ENCODE measurements at regions not wholly inside any gene's neighbourhood (a gene's known extent, or its start where the extent isn't known, plus 50 kb on each side); places are given as distances from the start of the nearest gene placed in this dataset.

GRCh38 chr2:17322461-17322860, 195.8 kb downstream of the RAD51AP2 start:
- Histone ChIP-seq H3K4me3 (ENCODE audit: control extremely low read depth in 1 of 5, extremely low read depth in 1 of 5, insufficient read depth in 1 of 5, low read depth in 2 of 5, low read length in 4 of 5) (no peak overlapping the region), H3K27ac (ENCODE audit: low read length in 2 of 2) (no peak overlapping the region), H3K79me2 (ENCODE audit: control insufficient read depth, insufficient read depth, low read length) (no peaks in the 10 kb centered on the region), H2AFZ (ENCODE audit: insufficient read depth, low read depth, low read length, poor library complexity, severe bottlenecking) (no peak overlapping the region), H3K9me3 (ENCODE audit: control extremely low read depth in 1 of 3, control insufficient read depth in 2 of 3, insufficient read depth in 1 of 3, low read length in 2 of 3) (no peaks in the 10 kb centered on the region), H3K4me1 (ENCODE audit: control insufficient read depth in 2 of 2, insufficient read depth in 2 of 2, low read length in 2 of 2) (no peaks in the 10 kb centered on the region), H3K27me3 (replicated peaks in 1 of 4; ENCODE audit: control extremely low read depth in 1 of 4, control insufficient read depth in 3 of 4, insufficient read depth in 4 of 4, low read length in 3 of 4) (no peaks in the 10 kb centered on the region), H3K4me2 (replicated peaks; ENCODE audit: low read depth, low read length, poor library complexity, severe bottlenecking) (no peak overlapping the region), H3K36me3 (replicated peaks in 1 of 2; ENCODE audit: control extremely low read depth in 1 of 2, control insufficient read depth in 1 of 2, extremely low read depth in 1 of 2, insufficient read depth in 2 of 2, low read length in 1 of 2) (no peaks in the 10 kb centered on the region), H3K9ac (ENCODE audit: low read length) (no peak overlapping the region), H4K20me1 (ENCODE audit: control insufficient read depth, insufficient read depth, low read length, poor library complexity, severe bottlenecking) (no peaks in the 10 kb centered on the region)
- ATAC-seq (ENCODE audit: low read depth) = no peak
- no peak for DNase-seq
- POLR2A ChIA-PET = no interaction called here
- WGBS (ENCODE audit: insufficient coverage) = 88% methylated on average over 2 of the region's 2 CpGs
- H3K9me3 Mint-ChIP-seq (ENCODE audit: insufficient read depth) = no peaks in the 10 kb centered on the region
- CTCF ChIA-PET = no interaction called here
- H3K4me1 Mint-ChIP-seq = no peaks in the 10 kb centered on the region
- TF ChIP-seq CTCF (IDR thresholded peaks at IDR 0.05) (no peak), EZH2 (IDR thresholded peaks at IDR 0.05; ENCODE audit: borderline replicate concordance, insufficient read depth, low read depth, low read length, poor library complexity, severe bottlenecking) (no peak)
- intact Hi-C loops (cut with micrococcal nuclease) = no loop called here
- H3K4me3 Mint-ChIP-seq = no peak overlapping the region
- H3K27ac Mint-ChIP-seq = no peak overlapping the region
- peaks cover 10% of the 10 kb centered on the region for H3K27me3 Mint-ChIP-seq

GRCh38 chr2:17319090-17319489, 199.2 kb downstream of the RAD51AP2 start:
- no peaks in the 10 kb centered on the region for H3K4me1 Mint-ChIP-seq
- Histone ChIP-seq H3K27me3 (replicated peaks in 1 of 4; ENCODE audit: control extremely low read depth in 1 of 4, control insufficient read depth in 3 of 4, insufficient read depth in 4 of 4, low read length in 3 of 4) (no peaks in the 10 kb centered on the region), H3K27ac (ENCODE audit: low read length in 2 of 2) (no peak overlapping the region), H3K4me1 (ENCODE audit: control insufficient read depth in 2 of 2, insufficient read depth in 2 of 2, low read length in 2 of 2) (no peaks in the 10 kb centered on the region), H3K9ac (ENCODE audit: low read length) (no peak overlapping the region), H3K79me2 (ENCODE audit: control insufficient read depth, insufficient read depth, low read length) (no peaks in the 10 kb centered on the region), H3K9me3 (ENCODE audit: control extremely low read depth in 1 of 3, control insufficient read depth in 2 of 3, insufficient read depth in 1 of 3, low read length in 2 of 3) (no peaks in the 10 kb centered on the region), H4K20me1 (ENCODE audit: control insufficient read depth, insufficient read depth, low read length, poor library complexity, severe bottlenecking) (no peaks in the 10 kb centered on the region), H2AFZ (ENCODE audit: insufficient read depth, low read depth, low read length, poor library complexity, severe bottlenecking) (no peak overlapping the region), H3K36me3 (replicated peaks in 1 of 2; ENCODE audit: control extremely low read depth in 1 of 2, control insufficient read depth in 1 of 2, extremely low read depth in 1 of 2, insufficient read depth in 2 of 2, low read length in 1 of 2) (no peaks in the 10 kb centered on the region), H3K4me3 (ENCODE audit: control extremely low read depth in 1 of 5, extremely low read depth in 1 of 5, insufficient read depth in 1 of 5, low read depth in 2 of 5, low read length in 4 of 5) (no peak overlapping the region), H3K4me2 (replicated peaks; ENCODE audit: low read depth, low read length, poor library complexity, severe bottlenecking) (no peak overlapping the region)
- H3K4me3 Mint-ChIP-seq = no peak overlapping the region
- H3K27ac Mint-ChIP-seq = no peak overlapping the region
- H3K27me3 Mint-ChIP-seq = no peaks in the 10 kb centered on the region
- DNase-seq = no peak
- H3K9me3 Mint-ChIP-seq (ENCODE audit: insufficient read depth) = no peaks in the 10 kb centered on the region
- CTCF ChIA-PET = interaction anchor here (1.8 kb wide), 1 partner anchor 9 kb away, joined by 4 read pairs; no protein-coding TSS in a partner anchor
- TF ChIP-seq EZH2 (IDR thresholded peaks at IDR 0.05; ENCODE audit: borderline replicate concordance, insufficient read depth, low read depth, low read length, poor library complexity, severe bottlenecking) (no peak), CTCF (IDR thresholded peaks at IDR 0.05) (no peak)
- POLR2A ChIA-PET = no interaction called here
- intact Hi-C loops (cut with micrococcal nuclease) = no loop called here
- no peak for ATAC-seq (ENCODE audit: low read depth)
